HG03103 (cell line): ENCODE measurements at regions not wholly inside any gene's neighbourhood (a gene's known extent, or its start where the extent isn't known, plus 50 kb on each side); places are given as distances from the start of the nearest gene placed in this dataset.
A peak's percentile ranks its signal among the peaks of the same experiment; 100 is the strongest.
"Not testable (repeated sequence)": the region's sequence is repeated elsewhere in the genome, so short reads cannot be mapped to it uniquely, and the experiment has no call there.

ENCODE experiments used
- ATAC-seq: cut with Tn5 transposase; IDR thresholded peaks from one replicate; pipeline ENCODE4 v1.9.1; 2021; ENCODE audit warnings: low read depth; ENCODE audit not compliant: unreplicated experiment

DNA sequence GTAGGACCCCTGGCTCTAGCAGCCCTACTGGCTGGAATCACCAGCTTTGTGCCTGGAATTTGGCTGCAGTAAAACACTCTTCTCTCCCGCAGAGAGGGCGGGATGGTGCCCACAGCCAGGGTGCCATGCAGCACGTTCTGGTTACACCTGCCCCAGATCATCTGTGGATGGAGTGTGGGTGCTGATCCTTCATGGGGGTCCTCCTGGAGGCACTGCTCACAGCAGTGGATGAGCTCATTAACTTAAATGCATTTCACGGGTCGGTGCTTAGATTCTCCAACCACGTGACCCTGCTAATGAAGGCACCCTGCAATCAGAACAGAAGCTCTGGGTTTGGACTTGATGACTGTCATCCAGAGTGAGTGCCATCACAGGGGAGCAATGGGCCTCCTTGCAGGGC lies 138.6 kb upstream of the AFDN start:
- no peak for ATAC-seq

DNA sequence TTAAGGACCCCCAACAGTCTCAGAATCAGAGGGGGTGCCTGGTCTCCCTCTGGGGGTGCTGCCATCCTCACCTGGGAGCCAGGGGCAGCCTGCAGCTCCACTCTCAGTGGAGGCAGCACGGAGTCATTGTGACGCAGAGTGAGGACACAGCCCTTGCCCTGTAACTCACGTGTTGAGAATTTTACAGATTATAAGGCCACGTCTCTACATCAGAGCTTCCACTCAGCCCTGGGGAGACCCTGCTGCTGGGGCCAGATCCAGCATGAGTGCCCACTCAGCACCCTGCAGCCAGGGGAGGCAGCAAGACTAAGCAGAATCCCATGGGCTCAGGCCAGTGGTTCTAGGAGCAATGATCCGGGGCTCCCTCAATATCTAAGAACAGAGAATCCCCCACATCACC lies 137.4 kb upstream of the AFDN start:
- no peak for ATAC-seq

DNA sequence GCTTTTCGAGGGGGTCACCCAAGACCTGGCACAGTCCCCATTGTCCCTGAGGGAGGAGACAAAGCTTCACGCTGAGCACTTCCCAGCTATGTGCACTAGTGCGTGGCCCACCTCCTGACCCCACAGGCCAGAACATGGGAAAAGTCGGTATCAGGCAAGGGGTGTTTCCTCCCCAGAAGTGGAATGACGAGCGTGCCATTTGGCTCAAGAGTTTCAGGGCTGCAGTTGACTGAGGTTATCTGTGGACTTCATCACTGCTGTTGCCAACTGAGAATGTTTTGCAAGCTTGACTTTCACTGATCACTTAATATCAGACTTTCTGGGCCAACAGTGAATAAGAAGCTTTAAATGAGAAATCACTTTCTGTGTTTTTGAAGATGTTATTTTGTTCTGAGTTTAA lies 137.0 kb upstream of the AFDN start:
- ATAC-seq: no peak

DNA sequence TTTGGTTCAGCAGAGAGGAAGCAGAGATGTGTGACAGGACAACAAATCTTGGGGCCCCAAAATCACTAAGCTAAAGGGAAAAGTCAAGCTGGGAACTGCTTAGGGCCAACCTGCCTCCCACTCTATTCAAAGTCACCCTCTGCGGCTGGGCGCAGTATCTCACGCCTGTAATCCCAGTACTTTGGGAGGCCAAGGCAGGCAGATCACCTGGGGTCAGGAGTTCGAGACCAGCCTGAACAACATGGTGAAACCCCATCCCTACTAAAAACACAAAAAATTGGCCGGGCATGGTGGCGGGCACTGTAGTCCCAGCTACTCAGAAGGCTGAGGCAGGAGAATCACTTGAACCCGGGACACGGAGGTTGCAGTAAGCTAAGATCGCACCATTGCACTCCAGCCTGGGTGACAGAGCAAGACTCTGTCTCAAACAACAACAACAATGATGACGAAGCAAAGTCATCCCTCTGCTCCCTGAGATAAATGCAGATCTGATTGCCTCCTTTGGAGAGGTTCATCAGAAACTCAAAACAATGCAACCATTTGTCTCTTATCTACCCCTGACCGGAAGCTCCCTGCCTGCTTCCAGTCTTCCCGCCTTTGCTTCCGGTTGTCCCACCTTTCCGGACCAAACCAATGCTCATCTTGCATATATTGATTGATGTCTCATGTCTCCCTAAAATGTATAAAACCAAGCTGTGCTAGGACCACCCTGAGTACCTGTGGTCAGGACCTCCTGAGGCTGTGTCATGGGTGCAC lies 136.4 kb upstream of the AFDN start:
- not testable (repeated sequence) for ATAC-seq

- no peak for ATAC-seq
These were observed 135.8 kb upstream of the AFDN start for GRCh38 chr6:167690931-167691330.

GRCh38 chr6:167691533-167692312 lies 135.0 kb upstream of the AFDN start:
- ATAC-seq: no peak

- not testable (repeated sequence) for ATAC-seq
These were observed 133.2 kb upstream of the AFDN start for GRCh38 chr6:167693478-167693877.

DNA sequence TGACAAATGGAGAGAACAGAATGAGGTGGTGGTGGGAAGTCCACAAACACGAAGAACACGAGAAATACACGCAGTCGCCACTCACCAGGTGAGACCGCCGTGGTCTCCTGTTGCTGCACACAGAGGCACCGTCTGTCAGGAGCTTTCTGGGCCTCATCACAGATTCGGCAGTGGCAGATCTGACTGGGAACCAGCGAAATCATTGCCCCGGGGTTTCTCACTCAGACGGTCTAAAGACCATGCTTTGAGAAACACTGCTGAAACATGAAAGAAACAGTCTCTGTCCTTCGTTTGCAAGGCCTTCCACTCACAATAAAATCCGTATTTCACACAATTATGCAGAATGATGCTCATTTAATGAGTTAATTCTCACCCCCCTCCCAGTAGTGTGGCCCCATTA lies 130.9 kb upstream of the AFDN start:
- no peak for ATAC-seq

DNA sequence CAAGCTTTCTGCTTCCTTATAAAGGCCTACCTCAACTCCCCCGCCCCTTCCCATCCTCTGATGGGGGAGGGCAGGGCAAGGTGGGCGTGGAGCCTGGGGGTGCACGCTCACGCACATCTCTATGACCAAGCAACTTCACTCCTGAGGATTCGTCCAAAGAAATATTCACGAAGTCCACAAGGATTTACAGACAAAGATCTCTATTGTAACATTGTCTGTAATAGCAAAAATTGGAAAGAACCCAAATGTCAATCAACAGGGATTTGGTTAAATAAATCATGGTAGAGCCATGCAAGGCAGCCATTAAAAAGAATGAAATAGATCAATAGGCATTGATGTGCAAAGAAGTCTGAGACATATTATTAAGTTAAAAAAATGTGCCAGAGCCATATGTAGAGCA lies 130.4 kb upstream of the AFDN start:
- ATAC-seq: no peak

GRCh38 chr6:167697316-167697715 lies 129.4 kb upstream of the AFDN start:
- no peak for ATAC-seq

DNA sequence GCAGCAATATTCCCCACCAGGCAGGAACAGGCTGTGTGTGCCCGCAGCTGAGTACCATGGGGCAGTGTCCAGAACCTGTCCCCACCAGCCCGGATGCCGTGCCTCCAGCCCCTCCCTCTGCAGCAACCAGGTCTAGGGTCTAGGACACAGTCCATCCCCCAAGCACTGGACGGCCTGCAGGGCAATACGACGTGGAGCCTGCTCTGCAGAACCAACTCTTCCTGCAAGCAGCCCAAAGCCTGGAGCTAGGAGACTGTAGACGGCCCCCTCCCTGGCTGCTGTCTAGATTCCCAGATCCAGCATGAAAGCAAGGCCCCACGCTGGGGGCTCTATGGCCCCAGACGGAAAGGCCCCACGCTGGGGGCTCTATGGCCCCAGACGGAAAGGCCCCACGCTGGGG lies 128.2 kb upstream of the AFDN start:
- ATAC-seq: no peak

DNA sequence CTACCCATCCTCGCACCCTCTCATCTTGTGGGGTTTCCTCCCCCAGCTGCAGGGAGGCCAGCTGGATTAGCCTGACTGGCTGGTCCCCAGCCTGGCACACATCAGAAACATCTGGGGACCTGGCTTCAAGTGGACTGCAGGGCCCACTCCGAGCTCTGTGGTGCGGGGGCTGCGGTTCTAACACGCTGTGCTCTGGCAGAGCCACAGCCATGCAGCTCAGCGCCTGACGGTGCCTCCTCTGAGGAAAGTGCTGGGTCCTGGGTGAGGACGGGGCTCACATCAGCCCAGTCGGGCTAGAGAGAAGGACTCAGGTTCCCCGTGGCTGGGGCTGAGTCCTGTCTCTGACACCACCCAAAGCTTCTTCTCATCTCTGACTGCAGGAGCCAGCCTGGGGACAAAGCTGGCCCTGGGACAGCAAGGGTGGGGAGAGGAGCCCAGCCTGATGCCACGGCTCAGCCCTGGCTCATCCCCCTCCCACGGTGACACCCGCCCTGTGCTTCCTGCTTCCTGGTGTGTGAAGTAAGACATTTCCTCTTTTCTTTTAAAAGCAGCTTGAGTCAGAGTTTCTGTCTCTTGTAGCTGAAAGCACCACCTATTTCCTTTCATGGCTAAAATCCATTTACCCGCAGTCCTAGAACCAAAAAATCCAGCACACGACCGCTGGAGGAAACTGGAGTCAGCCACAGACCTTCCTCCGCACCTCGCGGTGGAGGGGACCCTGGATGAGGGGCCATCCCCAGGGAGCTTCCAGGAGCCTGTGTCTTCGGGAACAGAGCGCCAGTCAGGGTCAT lies 127.4 kb upstream of the AFDN start:
- peak; percentile 98 for ATAC-seq

DNA sequence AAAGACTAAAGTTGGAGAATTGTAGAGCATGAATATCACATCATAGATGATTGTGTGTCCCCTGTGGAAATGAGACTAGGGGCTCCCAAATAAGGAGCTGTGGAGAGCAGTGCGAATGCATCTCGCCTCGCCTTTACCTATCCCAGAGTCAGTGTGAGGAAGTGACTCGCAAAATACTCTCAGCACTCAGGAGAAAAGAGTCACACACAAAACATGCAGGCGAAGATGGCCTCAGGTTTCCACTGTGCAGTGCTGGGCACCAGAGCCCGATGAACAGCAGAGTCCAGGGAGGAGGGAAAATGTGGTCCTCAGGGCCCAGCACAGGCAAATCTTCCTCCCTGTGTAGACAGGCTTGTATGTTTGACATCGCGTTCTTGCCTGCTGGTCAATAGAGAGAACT lies 126.5 kb upstream of the AFDN start:
- ATAC-seq: no peak

DNA sequence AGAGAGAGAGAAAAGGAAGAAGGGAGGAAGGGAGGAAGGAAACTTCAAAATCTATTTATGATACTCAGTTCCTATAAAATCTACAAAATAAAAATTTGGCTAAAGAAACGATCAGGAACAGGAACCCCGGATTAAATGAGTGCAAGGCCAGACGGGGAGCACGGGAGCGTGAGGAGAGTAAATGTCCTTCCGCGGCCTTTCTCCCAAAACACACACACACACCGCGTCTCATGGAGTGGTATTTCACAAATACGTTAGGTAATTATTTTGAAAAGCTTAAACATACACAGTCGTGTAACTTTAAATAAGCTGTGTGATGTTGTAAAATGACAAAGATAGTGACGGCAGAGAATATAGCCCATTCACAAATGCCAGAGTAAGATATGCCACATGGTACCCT lies 125.7 kb upstream of the AFDN start:
- ATAC-seq: no peak

GRCh38 chr6:167702241-167702827 lies 124.4 kb upstream of the AFDN start:
- ATAC-seq: no peak

GRCh38 chr6:167703347-167703746 lies 123.4 kb upstream of the AFDN start:
- no peak for ATAC-seq

- no peak for ATAC-seq
These were observed 122.9 kb upstream of the AFDN start for GRCh38 chr6:167703781-167704180.

DNA sequence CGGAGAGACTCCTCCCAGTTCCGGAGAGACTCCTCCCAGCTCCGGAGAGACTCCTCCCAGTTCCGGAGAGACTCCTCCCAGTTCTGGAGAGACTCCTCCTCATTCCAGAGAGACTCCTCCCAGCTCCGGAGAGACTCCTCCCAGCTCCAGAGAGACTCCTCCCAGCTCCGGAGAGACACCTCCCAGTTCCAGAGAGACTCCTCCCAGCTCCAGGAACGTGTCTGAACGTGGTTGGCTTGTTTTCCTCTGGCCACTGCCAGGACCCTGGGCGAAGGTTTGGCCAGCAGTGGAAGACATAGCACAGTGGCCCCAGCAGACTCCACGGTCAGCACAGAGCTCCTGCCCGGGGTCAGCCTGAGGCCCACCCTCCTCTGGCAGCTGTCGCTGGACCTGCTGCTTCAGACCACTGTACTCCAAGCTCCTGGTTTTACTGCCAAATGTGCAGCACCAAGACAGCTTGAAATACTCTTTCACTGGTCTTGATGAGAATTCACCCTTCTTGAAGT lies 122.3 kb upstream of the AFDN start:
- no peak for ATAC-seq

DNA sequence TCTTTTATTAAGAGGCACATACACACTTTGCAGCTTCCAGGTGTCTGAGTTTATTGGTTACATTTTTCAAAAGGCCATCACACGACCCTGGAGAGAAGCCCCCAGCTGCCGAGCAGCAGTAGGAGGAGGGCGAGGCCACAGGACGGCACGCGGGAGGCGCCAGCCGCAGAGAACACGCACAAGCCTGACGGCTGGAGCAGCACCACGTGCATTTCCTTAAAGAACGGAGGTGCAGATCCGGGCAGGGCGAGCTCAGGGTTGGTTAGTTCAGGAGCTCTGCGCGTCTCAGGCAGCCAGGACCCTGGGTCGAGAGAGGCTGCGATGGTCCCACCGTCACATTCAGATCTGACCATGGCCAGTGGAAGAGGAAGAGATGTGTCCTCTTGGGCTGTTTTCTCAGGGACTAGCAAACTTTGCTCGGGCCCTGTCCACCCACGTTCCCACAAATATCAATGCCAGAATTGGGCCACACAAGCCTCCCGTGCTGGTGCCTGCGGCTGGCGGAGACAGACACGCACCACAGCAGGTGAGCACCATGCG lies 121.4 kb upstream of the AFDN start:
- no peak for ATAC-seq

DNA sequence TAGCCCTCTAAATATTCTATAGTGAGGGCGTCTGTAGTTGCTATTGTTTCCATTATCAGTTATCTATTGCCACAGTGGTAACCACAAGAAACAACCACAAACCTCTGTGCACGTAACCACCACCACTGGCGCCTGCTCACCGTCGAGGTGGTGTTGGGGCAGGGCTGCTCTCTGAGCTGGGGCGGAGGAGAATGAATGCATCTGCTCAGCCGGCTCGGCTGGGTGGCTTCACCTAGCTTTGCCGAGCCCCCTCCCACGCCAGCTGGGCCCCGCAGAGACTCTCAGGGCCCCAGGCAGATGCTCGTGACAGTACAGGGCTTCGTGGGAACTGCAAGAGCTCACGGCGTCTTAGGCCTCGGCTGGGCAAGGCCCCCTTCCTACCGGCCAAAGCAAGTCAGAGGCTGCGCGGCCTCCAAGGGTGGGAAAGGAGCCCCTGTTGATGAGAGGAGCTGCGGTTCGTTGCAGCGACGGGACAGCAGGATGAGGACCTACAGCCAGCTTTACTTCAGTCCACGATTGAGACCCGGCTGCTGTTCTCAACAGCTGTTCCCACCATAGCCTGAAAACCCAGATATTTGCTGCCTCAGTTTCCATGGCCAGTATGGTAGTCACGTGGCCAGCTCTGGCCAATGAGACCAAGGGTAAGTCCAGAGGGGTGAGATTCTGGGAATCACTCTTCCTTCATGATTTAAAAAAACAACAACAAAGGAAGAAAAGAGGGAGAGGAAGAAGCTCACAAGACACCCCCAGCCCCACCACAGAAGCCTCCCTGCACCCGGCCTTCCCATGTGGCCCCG lies 120.2 kb upstream of the AFDN start:
- ATAC-seq: peak; percentile 94
